ENCODE measurements at regions not wholly inside any gene's neighbourhood (a gene's known extent, or its start where the extent isn't known, plus 50 kb on each side); places are given as distances from the start of the nearest gene placed in this dataset.

DNA sequence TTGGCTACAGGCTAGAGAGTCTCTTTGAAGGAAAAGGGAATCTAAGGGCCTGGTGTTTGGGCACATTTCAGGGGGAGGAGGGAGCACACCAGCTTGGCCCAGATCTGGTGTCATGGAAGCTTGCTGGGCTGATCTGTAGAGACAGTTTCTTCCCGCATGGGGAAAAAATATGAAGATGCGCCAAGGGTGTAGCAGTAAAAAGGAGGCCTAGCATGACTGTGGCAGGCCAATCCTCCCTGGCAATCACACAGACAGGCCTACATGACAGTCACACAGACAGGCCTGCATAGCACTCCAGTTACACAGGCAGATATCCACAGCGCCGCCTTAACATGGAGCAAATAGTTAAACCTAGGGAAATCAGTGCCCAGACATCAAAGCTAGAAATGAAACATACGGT, 123.6 kb upstream of the KIF5B start:
- H3K4me1 Mint-ChIP-seq, result no peaks in the 10 kb centered on the region
- H3K27me3 Mint-ChIP-seq (ENCODE audit: insufficient read depth, low read depth, poor library complexity), result no peaks in the 10 kb centered on the region
- Histone ChIP-seq H4K20me1 (replicated peaks; ENCODE audit: insufficient read depth) (no peaks in the 10 kb centered on the region), H2AFZ (no peak overlapping the region; the same call in 1 of the 2 replicates), H3K36me3 (ENCODE audit: insufficient read depth) (no peaks in the 10 kb centered on the region), H3K4me2 (no peak overlapping the region), H3K4me1 (ENCODE audit: insufficient read depth) (no peaks in the 10 kb centered on the region), H3K27me3 (ENCODE audit: insufficient read depth) (no peaks in the 10 kb centered on the region), H3K4me3 (no peak overlapping the region), H3K79me2 (replicated peaks; ENCODE audit: insufficient read depth) (no peaks in the 10 kb centered on the region), H3K9me2 (ENCODE audit: insufficient read depth) (no peaks in the 10 kb centered on the region), H3F3A (replicated peaks; ENCODE audit: low read depth) (no peaks in the 10 kb centered on the region), H3K27ac (ENCODE audit: low read depth) (no peak overlapping the region)
- no peak overlapping the region for H3K4me3 Mint-ChIP-seq
- no peak overlapping the region for H3K27ac Mint-ChIP-seq
- ATAC-seq (no peak), DNase-seq (ENCODE audit: low spot score) (no peak)
- TF ChIP-seq CREB1 (CRISPR knock-in tag; IDR thresholded peaks at IDR 0.05; ENCODE audit: low read depth) (no peak), STAT1 (IDR thresholded peaks at IDR 0.05; ENCODE audit: unreplicated experiment) (no peak), REST (IDR thresholded peaks at IDR 0.05; ENCODE audit: unreplicated experiment) (no peak), NANOG (IDR thresholded peaks at IDR 0.05; ENCODE audit: borderline replicate concordance) (no peak), EZH2phosphoT487 (IDR thresholded peaks at IDR 0.05; ENCODE audit: unreplicated experiment) (no peak), ZNF114 (CRISPR knock-in tag; IDR thresholded peaks at IDR 0.05) (no peak), POLR2AphosphoS5 (IDR thresholded peaks at IDR 0.05; ENCODE audit: low read depth) (no peak), CTCF (conservative IDR thresholded peaks at IDR 0.05; ENCODE audit: low read depth in 2 of 2) (no peak), EZH2 (IDR thresholded peaks at IDR 0.05; ENCODE audit: low read depth, unreplicated experiment) (no peak), JUNB (IDR thresholded peaks at IDR 0.05; ENCODE audit: unreplicated experiment) (no peak), ZNF331 (CRISPR knock-in tag; IDR thresholded peaks at IDR 0.05; ENCODE audit: low read depth) (no peak)
- TF ChIP-seq, protein P1, sequence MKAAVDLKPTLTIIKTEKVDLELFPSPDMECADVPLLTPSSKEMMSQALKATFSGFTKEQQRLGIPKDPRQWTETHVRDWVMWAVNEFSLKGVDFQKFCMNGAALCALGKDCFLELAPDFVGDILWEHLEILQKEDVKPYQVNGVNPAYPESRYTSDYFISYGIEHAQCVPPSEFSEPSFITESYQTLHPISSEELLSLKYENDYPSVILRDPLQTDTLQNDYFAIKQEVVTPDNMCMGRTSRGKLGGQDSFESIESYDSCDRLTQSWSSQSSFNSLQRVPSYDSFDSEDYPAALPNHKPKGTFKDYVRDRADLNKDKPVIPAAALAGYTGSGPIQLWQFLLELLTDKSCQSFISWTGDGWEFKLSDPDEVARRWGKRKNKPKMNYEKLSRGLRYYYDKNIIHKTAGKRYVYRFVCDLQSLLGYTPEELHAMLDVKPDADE (IDR thresholded peaks at IDR 0.05), result no peak
- TF ChIP-seq, protein P2, sequence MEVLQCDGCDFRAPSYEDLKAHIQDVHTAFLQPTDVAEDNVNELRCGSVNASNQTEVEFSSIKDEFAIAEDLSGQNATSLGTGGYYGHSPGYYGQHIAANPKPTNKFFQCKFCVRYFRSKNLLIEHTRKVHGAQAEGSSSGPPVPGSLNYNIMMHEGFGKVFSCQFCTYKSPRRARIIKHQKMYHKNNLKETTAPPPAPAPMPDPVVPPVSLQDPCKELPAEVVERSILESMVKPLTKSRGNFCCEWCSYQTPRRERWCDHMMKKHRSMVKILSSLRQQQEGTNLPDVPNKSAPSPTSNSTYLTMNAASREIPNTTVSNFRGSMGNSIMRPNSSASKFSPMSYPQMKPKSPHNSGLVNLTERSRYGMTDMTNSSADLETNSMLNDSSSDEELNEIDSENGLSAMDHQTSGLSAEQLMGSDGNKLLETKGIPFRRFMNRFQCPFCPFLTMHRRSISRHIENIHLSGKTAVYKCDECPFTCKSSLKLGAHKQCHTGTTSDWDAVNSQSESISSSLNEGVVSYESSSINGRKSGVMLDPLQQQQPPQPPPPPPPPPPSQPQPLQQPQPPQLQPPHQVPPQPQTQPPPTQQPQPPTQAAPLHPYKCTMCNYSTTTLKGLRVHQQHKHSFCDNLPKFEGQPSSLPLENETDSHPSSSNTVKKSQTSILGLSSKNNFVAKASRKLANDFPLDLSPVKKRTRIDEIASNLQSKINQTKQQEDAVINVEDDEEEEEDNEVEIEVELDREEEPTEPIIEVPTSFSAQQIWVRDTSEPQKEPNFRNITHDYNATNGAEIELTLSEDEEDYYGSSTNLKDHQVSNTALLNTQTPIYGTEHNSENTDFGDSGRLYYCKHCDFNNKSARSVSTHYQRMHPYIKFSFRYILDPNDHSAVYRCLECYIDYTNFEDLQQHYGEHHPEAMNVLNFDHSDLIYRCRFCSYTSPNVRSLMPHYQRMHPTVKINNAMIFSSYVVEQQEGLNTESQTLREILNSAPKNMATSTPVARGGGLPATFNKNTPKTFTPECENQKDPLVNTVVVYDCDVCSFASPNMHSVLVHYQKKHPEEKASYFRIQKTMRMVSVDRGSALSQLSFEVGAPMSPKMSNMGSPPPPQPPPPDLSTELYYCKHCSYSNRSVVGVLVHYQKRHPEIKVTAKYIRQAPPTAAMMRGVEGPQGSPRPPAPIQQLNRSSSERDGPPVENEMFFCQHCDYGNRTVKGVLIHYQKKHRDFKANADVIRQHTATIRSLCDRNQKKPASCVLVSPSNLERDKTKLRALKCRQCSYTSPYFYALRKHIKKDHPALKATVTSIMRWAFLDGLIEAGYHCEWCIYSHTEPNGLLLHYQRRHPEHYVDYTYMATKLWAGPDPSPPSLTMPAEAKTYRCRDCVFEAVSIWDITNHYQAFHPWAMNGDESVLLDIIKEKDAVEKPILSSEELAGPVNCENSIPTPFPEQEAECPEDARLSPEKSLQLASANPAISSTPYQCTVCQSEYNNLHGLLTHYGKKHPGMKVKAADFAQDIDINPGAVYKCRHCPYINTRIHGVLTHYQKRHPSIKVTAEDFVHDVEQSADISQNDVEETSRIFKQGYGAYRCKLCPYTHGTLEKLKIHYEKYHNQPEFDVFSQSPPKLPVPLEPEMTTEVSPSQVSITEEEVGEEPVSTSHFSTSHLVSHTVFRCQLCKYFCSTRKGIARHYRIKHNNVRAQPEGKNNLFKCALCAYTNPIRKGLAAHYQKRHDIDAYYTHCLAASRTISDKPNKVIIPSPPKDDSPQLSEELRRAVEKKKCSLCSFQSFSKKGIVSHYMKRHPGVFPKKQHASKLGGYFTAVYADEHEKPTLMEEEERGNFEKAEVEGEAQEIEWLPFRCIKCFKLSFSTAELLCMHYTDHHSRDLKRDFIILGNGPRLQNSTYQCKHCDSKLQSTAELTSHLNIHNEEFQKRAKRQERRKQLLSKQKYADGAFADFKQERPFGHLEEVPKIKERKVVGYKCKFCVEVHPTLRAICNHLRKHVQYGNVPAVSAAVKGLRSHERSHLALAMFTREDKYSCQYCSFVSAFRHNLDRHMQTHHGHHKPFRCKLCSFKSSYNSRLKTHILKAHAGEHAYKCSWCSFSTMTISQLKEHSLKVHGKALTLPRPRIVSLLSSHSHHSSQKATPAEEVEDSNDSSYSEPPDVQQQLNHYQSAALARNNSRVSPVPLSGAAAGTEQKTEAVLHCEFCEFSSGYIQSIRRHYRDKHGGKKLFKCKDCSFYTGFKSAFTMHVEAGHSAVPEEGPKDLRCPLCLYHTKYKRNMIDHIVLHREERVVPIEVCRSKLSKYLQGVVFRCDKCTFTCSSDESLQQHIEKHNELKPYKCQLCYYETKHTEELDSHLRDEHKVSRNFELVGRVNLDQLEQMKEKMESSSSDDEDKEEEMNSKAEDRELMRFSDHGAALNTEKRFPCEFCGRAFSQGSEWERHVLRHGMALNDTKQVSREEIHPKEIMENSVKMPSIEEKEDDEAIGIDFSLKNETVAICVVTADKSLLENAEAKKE (CRISPR knock-in tag; IDR thresholded peaks at IDR 0.05), result no peak
- H3K36me3 Mint-ChIP-seq (ENCODE audit: low read depth), result no peaks in the 10 kb centered on the region
- H3K9me3 Mint-ChIP-seq, result no peaks in the 10 kb centered on the region; the same call in 2 of the 3 replicates
